GM19035 (cell line): ENCODE measurements at regions not wholly inside any gene's neighbourhood (a gene's known extent, or its start where the extent isn't known, plus 50 kb on each side); places are given as distances from the start of the nearest gene placed in this dataset.
"Not testable (repeated sequence)": the region's sequence is repeated elsewhere in the genome, so short reads cannot be mapped to it uniquely, and the experiment has no call there.

Experiments
- ATAC-seq: cut with Tn5 transposase; IDR thresholded peaks from one replicate; pipeline ENCODE4 v1.9.1; 2021; ENCODE audit not compliant: unreplicated experiment

DNA sequence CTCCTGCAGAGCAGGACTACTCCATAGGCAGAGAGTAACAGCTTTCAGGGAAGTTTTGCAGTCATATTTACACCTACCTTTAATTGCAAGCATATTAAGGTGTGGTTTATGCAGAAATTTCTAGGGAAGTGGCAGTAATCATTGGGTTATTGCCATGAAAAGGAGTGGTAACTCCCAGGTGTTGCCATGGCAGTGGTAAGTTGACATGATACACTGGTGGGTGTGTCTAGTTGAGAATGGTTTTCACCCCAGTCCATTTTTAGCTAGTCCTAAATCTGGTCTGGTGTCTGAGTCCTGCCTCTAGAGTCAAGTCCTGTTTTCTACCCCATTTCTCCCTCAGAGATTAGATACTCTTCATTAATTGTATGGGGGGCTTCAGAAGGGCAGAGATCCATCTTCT lies 128.4 kb upstream of the GMNC start:
- no peak for ATAC-seq

DNA sequence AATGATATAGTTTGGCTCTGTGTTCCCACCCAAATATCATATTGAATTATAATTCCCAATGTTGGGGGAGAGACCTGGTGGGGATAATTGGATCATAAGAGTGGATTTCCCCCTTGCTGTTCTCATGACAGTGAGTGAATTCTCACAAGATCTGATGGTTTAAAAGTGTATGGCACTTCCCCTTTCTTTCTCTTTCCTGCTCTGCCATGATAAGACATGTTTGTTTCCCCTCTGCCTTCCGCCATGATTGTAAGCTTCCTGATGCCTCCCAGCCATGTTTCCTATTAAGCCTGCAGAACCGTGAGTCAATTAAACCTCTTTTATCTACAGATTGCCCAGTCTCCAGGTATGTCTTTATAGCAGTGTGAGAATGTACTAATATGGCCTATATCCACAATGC lies 126.7 kb upstream of the GMNC start:
- no peak for ATAC-seq

DNA sequence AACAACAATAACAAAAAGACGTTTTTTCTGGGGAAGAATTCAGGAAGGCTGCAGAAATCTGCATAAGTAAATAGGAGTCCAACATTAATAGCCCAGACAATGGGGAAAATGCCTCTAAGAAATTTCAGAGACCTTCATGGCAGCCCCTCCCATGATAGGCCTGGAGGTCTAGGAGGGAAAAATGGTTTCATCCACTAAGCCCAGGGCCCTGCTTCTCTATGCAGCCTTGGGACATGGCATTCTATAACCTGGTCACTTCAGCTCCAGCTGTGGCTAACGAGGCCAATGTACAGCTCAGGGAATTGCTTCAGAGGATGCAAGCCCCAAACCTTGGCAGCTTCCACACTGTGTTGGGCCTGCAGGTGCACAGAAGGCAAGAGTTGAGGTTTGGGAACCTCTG lies 125.6 kb upstream of the GMNC start:
- ATAC-seq: no peak

DNA sequence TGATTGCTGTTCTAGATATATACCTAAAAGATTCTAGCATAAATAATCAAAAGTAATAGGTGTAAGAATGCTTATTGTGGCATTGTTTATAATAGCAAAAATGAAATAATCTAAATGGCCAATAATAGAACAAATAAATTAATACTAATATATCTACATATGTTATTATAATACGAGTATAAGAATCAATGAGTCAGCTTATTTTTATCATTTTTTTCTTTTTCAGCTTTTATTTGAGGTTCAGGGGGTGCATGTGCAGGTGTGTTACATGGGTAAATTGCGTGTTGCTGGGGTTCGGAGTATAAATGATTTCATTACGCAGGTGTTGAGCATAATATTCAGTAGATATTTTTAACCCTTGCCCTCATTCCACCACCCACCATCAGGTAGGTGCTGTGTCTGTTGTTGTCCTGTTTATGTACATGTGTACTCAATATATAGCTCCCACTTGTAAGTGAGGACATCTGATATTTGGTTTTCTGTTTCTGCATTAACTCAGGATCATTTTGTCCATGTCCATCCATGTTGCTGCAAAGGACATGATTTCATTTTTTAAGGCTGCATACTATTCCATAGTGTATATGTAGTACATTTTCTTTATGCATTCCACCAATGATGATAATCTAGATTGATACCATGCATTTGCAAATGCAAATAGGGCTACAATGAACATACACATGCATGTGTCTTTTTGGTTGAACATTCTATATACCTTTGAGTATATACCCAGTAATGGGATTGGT lies 122.2 kb upstream of the GMNC start:
- no peak for ATAC-seq

DNA sequence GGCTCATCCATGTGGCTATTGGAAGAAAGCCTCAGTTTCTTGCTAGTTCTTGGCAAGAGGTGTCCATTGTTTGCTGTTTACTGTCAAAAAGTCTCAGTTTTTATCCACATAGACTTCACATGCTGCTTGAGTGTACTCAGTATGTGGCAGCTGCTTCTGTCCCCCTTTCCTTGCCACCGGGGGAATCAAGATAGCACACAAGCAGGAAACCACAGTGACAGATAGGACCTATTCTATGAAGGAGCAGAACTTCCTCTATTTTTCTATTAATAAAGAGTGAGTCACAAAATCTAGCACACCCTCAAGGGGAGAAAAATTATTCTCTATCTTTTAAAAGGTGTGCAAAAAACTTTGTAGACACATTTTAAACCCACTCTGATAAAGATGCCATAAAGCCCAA lies 121.4 kb upstream of the GMNC start:
- no peak for ATAC-seq

DNA sequence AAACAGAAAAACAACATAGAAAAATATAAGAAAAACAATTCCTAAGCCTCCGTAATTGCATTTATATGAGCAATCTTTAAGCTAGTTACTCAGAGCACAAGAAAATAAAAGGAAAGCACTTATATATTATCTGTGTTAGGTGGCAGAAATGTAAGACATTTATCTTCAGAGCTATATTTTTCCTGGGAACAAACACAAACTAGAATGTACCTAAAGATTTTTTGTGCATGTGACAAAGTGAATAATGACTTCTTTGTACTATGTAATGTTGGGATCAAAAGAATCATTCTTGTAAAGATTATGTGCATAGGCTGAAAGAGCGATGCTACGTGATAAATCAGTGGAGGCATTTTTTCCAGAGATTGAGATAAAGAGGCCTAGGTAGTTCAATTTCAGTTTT lies 111.3 kb upstream of the GMNC start:
- ATAC-seq: no peak

DNA sequence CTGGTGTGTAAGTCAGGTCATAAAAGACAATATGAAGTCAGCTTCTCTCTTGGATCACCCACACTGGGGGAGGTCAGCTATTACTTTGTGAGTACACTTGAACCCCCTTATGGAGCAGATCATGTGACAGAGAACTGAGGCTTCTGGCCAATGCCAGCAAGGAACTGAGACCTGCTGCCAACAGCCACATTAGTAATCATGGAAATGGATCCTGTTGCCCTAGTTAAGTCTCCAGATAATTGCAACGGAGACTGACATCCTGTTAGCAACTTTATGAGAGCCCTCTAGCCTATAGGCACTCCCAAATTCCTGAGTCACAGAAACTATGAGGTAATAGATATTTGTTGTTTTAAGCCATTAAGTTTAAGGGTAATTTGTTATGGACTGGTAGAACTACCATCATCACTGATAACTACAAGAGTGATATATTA lies 110.4 kb upstream of the GMNC start:
- ATAC-seq: no peak

DNA sequence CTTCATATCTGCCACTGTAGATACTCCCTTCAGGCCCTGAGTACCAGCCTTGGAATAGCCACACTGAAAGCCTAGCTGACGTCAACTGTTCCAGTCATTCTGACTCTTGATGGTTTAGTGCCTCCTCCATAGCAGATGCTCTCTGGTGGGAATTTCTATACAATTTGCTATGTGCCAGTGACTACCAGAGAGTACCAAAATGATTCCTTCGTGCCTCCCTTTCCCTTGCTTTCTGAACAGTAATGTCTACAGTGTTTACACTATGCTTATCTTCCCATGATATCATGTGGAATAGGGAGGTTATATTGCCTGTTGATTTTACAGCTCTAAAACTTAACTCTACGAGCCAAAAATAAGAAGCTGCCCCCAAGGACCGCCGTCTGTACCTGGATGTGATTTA lies 109.7 kb upstream of the GMNC start:
- no peak for ATAC-seq

DNA sequence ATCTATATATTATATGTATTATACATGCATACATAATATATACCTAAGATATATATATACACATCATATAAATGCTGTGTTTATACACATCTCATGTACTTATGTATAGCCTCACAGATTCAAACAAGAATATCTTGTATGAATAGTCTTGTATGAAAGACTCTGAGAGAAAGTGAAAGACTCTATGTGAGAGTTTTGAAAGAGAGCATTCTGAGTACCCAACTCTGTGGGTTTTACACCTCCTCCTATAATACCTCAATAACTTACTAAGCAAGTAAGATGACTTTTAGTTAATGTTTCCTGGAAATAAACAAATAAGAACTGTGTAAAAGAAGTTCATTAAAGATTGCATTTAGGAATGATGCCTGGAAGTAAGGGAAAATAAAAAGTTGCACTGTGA lies 108.1 kb upstream of the GMNC start:
- ATAC-seq: no peak

DNA sequence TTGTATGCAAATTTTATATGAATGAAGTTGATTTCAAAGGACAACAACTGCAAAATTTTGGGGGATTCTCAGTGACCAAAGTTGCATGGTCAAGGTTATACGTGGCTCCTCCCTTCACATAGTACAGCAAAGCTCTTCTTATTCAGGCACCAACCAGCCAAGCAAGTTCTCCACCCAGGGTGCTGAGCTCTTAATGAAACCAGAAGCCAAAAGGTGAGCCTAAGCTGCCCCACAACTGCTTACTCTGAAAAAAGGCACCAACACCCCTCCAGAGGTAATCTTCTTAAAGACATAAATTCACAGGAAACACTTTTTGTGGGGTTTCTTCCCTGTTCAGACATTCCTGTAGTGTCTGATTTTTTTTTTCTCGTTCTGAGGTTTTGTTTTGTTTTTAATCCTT lies 106.1 kb upstream of the GMNC start:
- ATAC-seq: no peak

DNA sequence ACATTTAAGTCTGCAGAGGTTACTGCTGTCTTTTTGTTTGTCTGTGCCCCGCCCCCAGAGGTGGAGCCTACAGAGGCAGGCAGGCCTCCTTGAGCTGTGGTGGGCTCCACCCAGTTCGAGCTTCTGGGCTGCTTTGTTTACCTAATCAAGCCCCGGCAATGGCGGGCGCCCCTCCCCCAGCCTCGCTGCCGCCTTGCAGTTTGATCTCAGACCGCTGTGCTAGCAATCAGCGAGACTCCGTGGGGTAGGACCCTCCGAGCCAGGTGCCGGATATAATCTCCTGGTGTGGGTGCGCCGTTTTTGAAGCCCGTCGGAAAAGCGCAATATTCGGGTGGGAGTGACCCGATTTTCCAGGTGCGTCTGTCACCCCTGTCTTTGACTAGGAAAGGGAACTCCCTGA lies 102.4 kb upstream of the GMNC start:
- ATAC-seq: not testable (repeated sequence)

DNA sequence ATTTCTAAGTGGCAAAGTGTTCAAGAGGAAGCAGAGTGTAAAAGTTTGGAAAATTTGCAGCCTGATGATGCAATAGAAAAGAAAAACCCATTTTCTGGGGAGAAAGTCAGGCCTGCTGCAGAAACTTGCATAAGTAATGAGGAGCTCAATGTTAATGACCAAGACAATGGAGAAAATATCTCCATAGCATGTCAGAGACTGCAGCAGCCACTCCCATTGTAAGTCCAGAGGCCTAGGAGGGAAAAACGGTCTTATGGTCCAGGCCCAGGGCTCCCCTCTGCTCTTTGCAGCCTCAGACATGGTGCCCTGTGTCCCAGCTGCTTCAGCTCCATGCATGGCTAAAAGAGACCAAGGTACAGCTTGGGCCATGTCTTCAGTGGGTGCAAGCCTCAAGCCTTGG lies 96.6 kb upstream of the GMNC start:
- no peak for ATAC-seq

DNA sequence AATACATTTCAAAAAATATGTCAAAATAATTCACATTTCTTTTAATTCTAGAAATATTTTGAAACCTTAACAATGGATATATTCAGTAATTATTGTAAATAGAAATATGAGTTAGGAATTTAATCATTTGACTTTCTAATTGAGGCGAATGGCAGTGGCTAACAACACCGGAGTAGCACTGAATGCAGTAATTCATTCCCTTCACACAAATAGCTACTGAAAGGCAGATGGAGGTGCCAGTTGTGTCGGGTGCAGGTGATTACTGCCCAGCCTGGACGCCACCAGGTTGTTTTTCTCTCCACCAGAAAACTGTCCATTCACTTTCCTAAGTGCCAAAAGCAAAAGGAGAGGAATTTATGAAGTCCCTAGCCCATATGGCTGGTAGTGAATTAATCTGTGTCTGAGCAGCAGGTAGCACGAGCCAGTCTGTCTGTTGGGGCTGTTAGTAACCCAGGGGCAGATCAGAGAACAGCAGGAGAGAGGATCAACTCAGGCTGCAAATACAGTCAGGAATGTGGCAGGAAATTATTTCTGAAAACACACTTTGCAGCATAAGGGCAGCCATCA lies 79.3 kb upstream of the GMNC start:
- no peak for ATAC-seq

DNA sequence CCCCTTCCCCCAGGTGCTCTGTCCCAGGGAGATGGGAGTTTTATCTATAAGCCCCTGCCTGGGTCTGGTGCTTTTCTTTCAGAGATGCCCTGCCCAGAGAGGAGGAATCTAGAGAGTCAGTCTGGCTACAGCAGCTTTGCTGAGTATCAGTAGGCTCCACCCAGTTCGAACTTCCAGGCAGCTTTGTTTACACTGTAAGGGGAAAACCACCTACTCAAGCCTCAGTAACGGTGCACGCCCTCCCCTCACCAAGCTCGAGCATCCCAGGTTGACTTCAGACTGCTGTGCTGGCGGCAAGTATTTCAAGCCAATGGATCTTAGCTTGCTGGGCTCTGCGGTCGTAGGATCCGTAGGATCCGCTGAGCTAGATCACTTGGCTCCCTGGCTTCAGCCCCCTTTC lies 72.1 kb upstream of the GMNC start:
- ATAC-seq: not testable (repeated sequence)

DNA sequence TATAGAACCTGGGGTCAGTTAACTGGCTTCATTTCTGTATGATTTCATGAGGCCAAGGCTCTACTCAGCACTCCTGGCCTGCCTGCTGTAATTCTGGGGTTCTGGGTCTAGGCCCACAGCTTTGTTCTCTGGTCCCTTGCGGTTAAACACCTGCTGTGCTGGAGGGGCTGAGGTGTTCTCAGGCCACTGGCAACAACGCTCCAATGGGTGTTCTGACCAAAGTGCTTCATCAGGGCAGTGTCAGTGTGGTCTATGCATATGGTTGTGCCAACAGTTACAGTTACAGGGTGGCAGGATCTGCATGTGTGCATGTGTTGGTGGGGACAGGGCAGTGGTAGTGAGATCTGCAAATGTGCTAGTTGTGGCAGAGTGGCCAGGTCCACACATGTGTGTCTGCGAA lies 64.1 kb upstream of the GMNC start:
- ATAC-seq: no peak

DNA sequence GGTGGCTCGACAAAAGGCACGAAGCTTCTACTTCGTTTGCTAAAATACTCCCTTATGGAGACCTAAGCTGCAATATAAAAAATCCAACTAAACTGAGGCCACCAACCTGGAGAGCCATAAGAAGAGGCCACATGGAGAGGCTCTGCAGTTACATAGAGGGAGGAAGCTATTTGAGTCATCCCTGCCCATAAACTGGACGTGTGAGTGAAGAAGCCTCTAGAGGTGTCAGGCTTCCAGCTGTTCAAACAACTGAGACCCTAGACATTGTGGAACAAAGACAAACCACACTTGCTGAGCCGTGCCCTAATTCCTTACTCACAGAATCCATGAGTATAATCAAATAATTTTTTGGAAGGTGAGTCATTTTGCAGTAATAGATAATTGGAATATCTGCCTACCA lies 50.2 kb upstream of the GMNC start:
- ATAC-seq: no peak
